T-helper 1 cell treated with Interleukin-12 subunit alpha and Interleukin-12 subunit beta and Interleukin-4 antibody, amounts not matched to agents 30 μg/mL and 1 μg/mL, for 36 hours (primary cell): ENCODE measurements at regions not wholly inside any gene's neighbourhood (a gene's known extent, or its start where the extent isn't known, plus 50 kb on each side); places are given as distances from the start of the nearest gene placed in this dataset.

ENCODE experiments used
- H3K27ac Mint-ChIP-seq: one replicate; pipeline ENCODE4 v1.8.0; 2021; ENCODE audit warnings: mild to moderate bottlenecking, mixed read lengths
- H3K27me3 Mint-ChIP-seq: one replicate; pipeline ENCODE4 v1.8.0; 2021; ENCODE audit warnings: low read depth, mixed read lengths
- H3K36me3 Mint-ChIP-seq: one replicate; pipeline ENCODE4 v1.8.0; 2021; ENCODE audit warnings: low read depth, mixed read lengths
- H3K4me1 Mint-ChIP-seq: one replicate; pipeline ENCODE4 v1.8.0; 2021; ENCODE audit warnings: low read depth, mixed read lengths
- H3K4me3 Mint-ChIP-seq: one replicate; pipeline ENCODE4 v1.8.0; 2021; ENCODE audit warnings: mild to moderate bottlenecking, moderate library complexity, mixed read lengths
- H3K9me3 Mint-ChIP-seq: one replicate; pipeline ENCODE4 v1.8.0; 2021; ENCODE audit warnings: mixed read lengths

GRCh38 chr3:161851941-161852566 is 355.4 kb downstream of the OTOL1 start:
- Mint-ChIP-seq H3K4me3 (no peak overlapping the region), H3K27me3 (no peaks in the 10 kb centered on the region), H3K9me3 (no peaks in the 10 kb centered on the region), H3K27ac (no peak overlapping the region), H3K36me3 (no peaks in the 10 kb centered on the region), H3K4me1 (no peaks in the 10 kb centered on the region)

GRCh38 chr3:161852744-161853143 is 356.1 kb downstream of the OTOL1 start:
- no peak overlapping the region for H3K27ac Mint-ChIP-seq
- H3K4me3 Mint-ChIP-seq, result no peak overlapping the region
- no peaks in the 10 kb centered on the region for H3K27me3 Mint-ChIP-seq
- H3K4me1 Mint-ChIP-seq, result no peaks in the 10 kb centered on the region
- no peaks in the 10 kb centered on the region for H3K36me3 Mint-ChIP-seq
- no peaks in the 10 kb centered on the region for H3K9me3 Mint-ChIP-seq

- Mint-ChIP-seq H3K27ac (no peak overlapping the region), H3K4me1 (no peaks in the 10 kb centered on the region), H3K27me3 (no peaks in the 10 kb centered on the region), H3K9me3 (no peaks in the 10 kb centered on the region), H3K36me3 (no peaks in the 10 kb centered on the region), H3K4me3 (no peak overlapping the region)
Measured at GRCh38 chr3:161854232-161854771, 357.7 kb downstream of the OTOL1 start.

GRCh38 chr3:161859057-161859456 is 362.4 kb downstream of the OTOL1 start:
- Mint-ChIP-seq H3K9me3 (no peaks in the 10 kb centered on the region), H3K4me1 (no peaks in the 10 kb centered on the region), H3K4me3 (no peak overlapping the region), H3K27me3 (no peaks in the 10 kb centered on the region), H3K27ac (no peak overlapping the region), H3K36me3 (no peaks in the 10 kb centered on the region)

- H3K9me3 Mint-ChIP-seq, result no peaks in the 10 kb centered on the region
- H3K27ac Mint-ChIP-seq, result no peak overlapping the region
- H3K4me3 Mint-ChIP-seq, result no peak overlapping the region
- H3K36me3 Mint-ChIP-seq, result no peaks in the 10 kb centered on the region
- no peaks in the 10 kb centered on the region for H3K27me3 Mint-ChIP-seq
- H3K4me1 Mint-ChIP-seq, result no peaks in the 10 kb centered on the region
Measured at GRCh38 chr3:161859865-161860450, 363.4 kb downstream of the OTOL1 start.

- no peaks in the 10 kb centered on the region for H3K27me3 Mint-ChIP-seq
- H3K36me3 Mint-ChIP-seq, result no peaks in the 10 kb centered on the region
- H3K4me1 Mint-ChIP-seq, result no peaks in the 10 kb centered on the region
- H3K27ac Mint-ChIP-seq, result no peak overlapping the region
- no peak overlapping the region for H3K4me3 Mint-ChIP-seq
- no peaks in the 10 kb centered on the region for H3K9me3 Mint-ChIP-seq
Measured at GRCh38 chr3:161863775-161864174, 367.2 kb downstream of the OTOL1 start.

GRCh38 chr3:161866176-161866575 is 369.6 kb downstream of the OTOL1 start:
- Mint-ChIP-seq H3K4me3 (no peak overlapping the region), H3K36me3 (no peaks in the 10 kb centered on the region), H3K4me1 (no peaks in the 10 kb centered on the region), H3K27me3 (no peaks in the 10 kb centered on the region), H3K27ac (no peak overlapping the region), H3K9me3 (no peaks in the 10 kb centered on the region)

- no peaks in the 10 kb centered on the region for H3K27me3 Mint-ChIP-seq
- no peaks in the 10 kb centered on the region for H3K36me3 Mint-ChIP-seq
- no peaks in the 10 kb centered on the region for H3K9me3 Mint-ChIP-seq
- H3K4me1 Mint-ChIP-seq, result no peaks in the 10 kb centered on the region
- no peak overlapping the region for H3K4me3 Mint-ChIP-seq
- no peak overlapping the region for H3K27ac Mint-ChIP-seq
Measured at GRCh38 chr3:161875483-161875882, 378.9 kb downstream of the OTOL1 start.

GRCh38 chr3:161879470-161879869 is 382.9 kb downstream of the OTOL1 start:
- no peak overlapping the region for H3K4me3 Mint-ChIP-seq
- H3K36me3 Mint-ChIP-seq, result no peaks in the 10 kb centered on the region
- no peaks in the 10 kb centered on the region for H3K27me3 Mint-ChIP-seq
- peaks cover 7% of the 10 kb centered on the region for H3K9me3 Mint-ChIP-seq
- no peak overlapping the region for H3K27ac Mint-ChIP-seq
- H3K4me1 Mint-ChIP-seq, result no peaks in the 10 kb centered on the region

GRCh38 chr3:161884830-161885229 is 388.2 kb downstream of the OTOL1 start:
- Mint-ChIP-seq H3K27me3 (no peaks in the 10 kb centered on the region), H3K9me3 (peaks cover 7% of the 10 kb centered on the region), H3K4me3 (no peak overlapping the region), H3K4me1 (no peaks in the 10 kb centered on the region), H3K36me3 (no peaks in the 10 kb centered on the region), H3K27ac (no peak overlapping the region)

- Mint-ChIP-seq H3K4me3 (no peak overlapping the region), H3K36me3 (no peaks in the 10 kb centered on the region), H3K4me1 (no peaks in the 10 kb centered on the region), H3K27me3 (no peaks in the 10 kb centered on the region), H3K27ac (no peak overlapping the region), H3K9me3 (no peaks in the 10 kb centered on the region)
Measured at GRCh38 chr3:161890147-161890625, 393.6 kb downstream of the OTOL1 start.

- Mint-ChIP-seq H3K4me1 (no peaks in the 10 kb centered on the region), H3K4me3 (no peak overlapping the region), H3K36me3 (no peaks in the 10 kb centered on the region), H3K27me3 (no peaks in the 10 kb centered on the region), H3K27ac (no peak overlapping the region), H3K9me3 (peaks cover 5% of the 10 kb centered on the region)
Measured at GRCh38 chr3:161893972-161894371, 397.4 kb downstream of the OTOL1 start.

- Mint-ChIP-seq H3K9me3 (peaks cover 5% of the 10 kb centered on the region), H3K4me3 (no peak overlapping the region), H3K27ac (no peak overlapping the region), H3K4me1 (no peaks in the 10 kb centered on the region), H3K27me3 (no peaks in the 10 kb centered on the region), H3K36me3 (no peaks in the 10 kb centered on the region)
Measured at GRCh38 chr3:161894657-161895056, 398.0 kb downstream of the OTOL1 start.

- no peak overlapping the region for H3K27ac Mint-ChIP-seq
- no peak overlapping the region for H3K4me3 Mint-ChIP-seq
- no peaks in the 10 kb centered on the region for H3K9me3 Mint-ChIP-seq
- H3K27me3 Mint-ChIP-seq, result no peaks in the 10 kb centered on the region
- no peaks in the 10 kb centered on the region for H3K36me3 Mint-ChIP-seq
- no peaks in the 10 kb centered on the region for H3K4me1 Mint-ChIP-seq
Measured at GRCh38 chr3:161905520-161906132, 409.0 kb downstream of the OTOL1 start.

GRCh38 chr3:161913786-161914389 is 417.3 kb downstream of the OTOL1 start:
- no peak overlapping the region for H3K27ac Mint-ChIP-seq

More at GRCh38 chr3:161913786-161914389, 417.3 kb downstream of the OTOL1 start:
- no peak overlapping the region for H3K4me3 Mint-ChIP-seq
- no peaks in the 10 kb centered on the region for H3K9me3 Mint-ChIP-seq
- no peaks in the 10 kb centered on the region for H3K4me1 Mint-ChIP-seq
- H3K36me3 Mint-ChIP-seq, result no peaks in the 10 kb centered on the region
- H3K27me3 Mint-ChIP-seq, result no peaks in the 10 kb centered on the region
